ENCODE measurements at regions not wholly inside any gene's neighbourhood (a gene's known extent, or its start where the extent isn't known, plus 50 kb on each side); places are given as distances from the start of the nearest gene placed in this dataset.

DNA sequence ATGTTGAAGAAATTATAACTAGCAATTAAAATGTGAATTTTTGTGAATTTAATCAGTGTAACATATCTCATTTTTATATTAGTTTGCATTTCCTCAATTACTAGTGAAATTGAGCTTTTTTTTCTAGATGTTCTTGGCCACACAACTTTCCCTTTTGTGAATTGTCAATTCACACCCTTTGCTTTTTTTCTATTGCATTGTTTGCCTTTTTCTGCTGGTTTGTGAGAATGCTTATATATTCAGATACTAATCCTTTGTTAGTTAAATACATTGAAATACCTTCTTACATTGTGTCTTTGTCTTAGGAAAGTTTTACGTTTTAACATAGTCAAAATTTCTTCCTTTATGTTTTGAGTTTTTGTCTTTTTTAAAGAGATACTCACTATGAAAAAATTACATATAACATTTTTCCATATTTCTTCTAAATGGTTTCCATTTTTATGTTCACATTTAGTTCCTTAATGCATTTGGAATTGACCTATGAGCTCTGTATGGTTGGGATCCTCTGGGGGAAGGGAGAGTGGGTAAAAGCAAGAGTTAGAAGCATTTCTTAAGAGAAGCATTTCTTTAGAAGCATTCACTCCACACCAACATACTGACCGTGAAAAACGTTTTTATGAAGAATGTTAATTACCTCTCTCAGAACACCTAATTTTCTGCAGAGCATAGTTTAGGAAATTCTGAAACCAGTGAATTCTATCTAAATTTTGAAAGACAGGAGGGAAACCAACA lies 126.0 kb downstream of the CAPZA3 start:
- H3K27me3 ChIP-seq, result no peaks in the 10 kb centered on the region
- H3K27ac ChIP-seq, result no peak overlapping the region
- H3K4me1 ChIP-seq, result peaks cover 0 to 6% (median 2%) of the 10 kb centered on the region in 4 donors
- TF ChIP-seq, protein P1, sequence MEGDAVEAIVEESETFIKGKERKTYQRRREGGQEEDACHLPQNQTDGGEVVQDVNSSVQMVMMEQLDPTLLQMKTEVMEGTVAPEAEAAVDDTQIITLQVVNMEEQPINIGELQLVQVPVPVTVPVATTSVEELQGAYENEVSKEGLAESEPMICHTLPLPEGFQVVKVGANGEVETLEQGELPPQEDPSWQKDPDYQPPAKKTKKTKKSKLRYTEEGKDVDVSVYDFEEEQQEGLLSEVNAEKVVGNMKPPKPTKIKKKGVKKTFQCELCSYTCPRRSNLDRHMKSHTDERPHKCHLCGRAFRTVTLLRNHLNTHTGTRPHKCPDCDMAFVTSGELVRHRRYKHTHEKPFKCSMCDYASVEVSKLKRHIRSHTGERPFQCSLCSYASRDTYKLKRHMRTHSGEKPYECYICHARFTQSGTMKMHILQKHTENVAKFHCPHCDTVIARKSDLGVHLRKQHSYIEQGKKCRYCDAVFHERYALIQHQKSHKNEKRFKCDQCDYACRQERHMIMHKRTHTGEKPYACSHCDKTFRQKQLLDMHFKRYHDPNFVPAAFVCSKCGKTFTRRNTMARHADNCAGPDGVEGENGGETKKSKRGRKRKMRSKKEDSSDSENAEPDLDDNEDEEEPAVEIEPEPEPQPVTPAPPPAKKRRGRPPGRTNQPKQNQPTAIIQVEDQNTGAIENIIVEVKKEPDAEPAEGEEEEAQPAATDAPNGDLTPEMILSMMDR (IDR thresholded peaks at IDR 0.05), result no peak
- TF ChIP-seq EP300 (IDR thresholded peaks at IDR 0.05) (no peak), POLR2AphosphoS5 (IDR thresholded peaks at IDR 0.05) (no peak), POLR2A (IDR thresholded peaks at IDR 0.05) (no peak)
- no peak for DNase-seq
- H3K9me3 ChIP-seq, result no peaks in the 10 kb centered on the region
- intact Hi-C loops (cut with DNase I; ENCODE audit: low total_unique reads), result no loop called here
- WGBS, 5 donors, result 80 to 85% (median 82%) methylated on average over 3 of the region's 3 CpGs
- no peaks in the 10 kb centered on the region for H3K36me3 ChIP-seq
- H3K4me3 ChIP-seq, result no peak overlapping the region

- Histone ChIP-seq H3K36me3 (no peaks in the 10 kb centered on the region), H3K4me3 (no peak overlapping the region), H3K27ac (no peak overlapping the region), H3K9me3 (no peaks in the 10 kb centered on the region), H3K27me3 (no peaks in the 10 kb centered on the region), H3K4me1 (peaks cover 0 to 7% (median 3%) of the 10 kb centered on the region in 4 donors)
- intact Hi-C loops (cut with DNase I; ENCODE audit: low total_unique reads), result no loop called here
- TF ChIP-seq POLR2A (IDR thresholded peaks at IDR 0.05), result no peak
- no peak for TF ChIP-seq EP300 (IDR thresholded peaks at IDR 0.05)
- WGBS, 5 donors, result 59 to 76% (median 66%) methylated on average over 5 of the region's 5 CpGs
- DNase-seq, result no peak
Observed at GRCh38 chr12:18864900-18865561, 127.1 kb downstream of the CAPZA3 start.

DNA sequence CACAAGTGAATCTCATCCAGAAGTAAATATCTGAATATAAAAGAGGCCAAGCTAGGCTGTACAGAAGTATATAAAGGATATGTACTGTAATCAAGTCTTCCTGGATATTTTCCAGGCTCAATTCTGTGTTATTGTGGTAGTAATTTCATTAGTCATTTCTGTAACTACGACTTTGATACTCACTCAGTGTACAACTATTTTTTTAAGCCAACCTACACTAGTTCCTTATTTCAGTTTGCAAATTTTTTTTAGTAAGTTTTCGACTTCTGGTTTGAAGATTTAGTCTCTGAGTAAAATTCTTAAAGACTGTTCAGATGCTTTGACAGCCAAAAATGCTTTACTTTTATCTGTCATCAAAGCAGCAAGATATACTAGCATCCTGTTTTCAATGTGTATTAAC lies 130.8 kb downstream of the CAPZA3 start:
- TF ChIP-seq EP300 (IDR thresholded peaks at IDR 0.05) (no peak), POLR2A (IDR thresholded peaks at IDR 0.05) (no peak), POLR2AphosphoS5 (IDR thresholded peaks at IDR 0.05) (no peak)
- TF ChIP-seq, protein P1 (IDR thresholded peaks at IDR 0.05), result no peak
- Histone ChIP-seq H3K27ac (no peak overlapping the region), H3K4me1 (peaks cover 0 to 7% (median 3%) of the 10 kb centered on the region in 4 donors), H3K36me3 (no peaks in the 10 kb centered on the region), H3K4me3 (no peak overlapping the region), H3K9me3 (no peaks in the 10 kb centered on the region), H3K27me3 (no peaks in the 10 kb centered on the region)
- WGBS, 5 donors, result 33 to 46% (median 39%) methylated on average over 2 of the region's 2 CpGs
- intact Hi-C loops (cut with DNase I; ENCODE audit: low total_unique reads), result no loop called here
- DNase-seq, result no peak

GRCh38 chr12:18872770-18873169 lies 134.9 kb downstream of the CAPZA3 start:
- Histone ChIP-seq H3K27me3 (no peaks in the 10 kb centered on the region), H3K4me1 (peaks cover 0 to 7% (median 3%) of the 10 kb centered on the region in 4 donors), H3K9me3 (no peaks in the 10 kb centered on the region), H3K4me3 (no peak overlapping the region), H3K27ac (no peak overlapping the region), H3K36me3 (no peaks in the 10 kb centered on the region)
- no peak for DNase-seq
- intact Hi-C loops (cut with DNase I; ENCODE audit: low total_unique reads), result no loop called here
- no peak for TF ChIP-seq POLR2AphosphoS5 (IDR thresholded peaks at IDR 0.05)
- TF ChIP-seq POLR2A (IDR thresholded peaks at IDR 0.05), result no peak
- TF ChIP-seq EP300 (IDR thresholded peaks at IDR 0.05), result no peak
- TF ChIP-seq, protein P1 (IDR thresholded peaks at IDR 0.05), result no peak
- 53 to 79% (median 63%) methylated on average over 2 of the region's 2 CpGs for WGBS, 5 donors

Measured in stomach (tissue), 8 donors.